Bronchial epithelial cell (primary cell): ENCODE measurements at regions not wholly inside any gene's neighbourhood (a gene's known extent, or its start where the extent isn't known, plus 50 kb on each side); places are given as distances from the start of the nearest gene placed in this dataset.

Experiments
- DNase-seq: peaks from one replicate; pipeline ENCODE4 v3.0.0-alpha.2; 2010; ENCODE audit warnings: low read depth
- FAIRE-seq: peaks from 2 replicates; lab custom pipeline; 2011; peaks lifted over from hg19 to GRCh38; lab: Jason Lieb, UNC
- H3K27me3 ChIP-seq: 2 replicates; pipeline ENCODE4 v1.5.1; 2011; ENCODE audit warnings: low read length; ENCODE audit not compliant: control insufficient read depth, insufficient read depth
- H3K36me3 ChIP-seq: 2 replicates; pipeline ENCODE4 v1.5.1; 2011; ENCODE audit warnings: low read length; ENCODE audit not compliant: control insufficient read depth, insufficient read depth
- H3K4me3 ChIP-seq: 2 replicates; pipeline ENCODE4 v1.5.1; 2011; ENCODE audit warnings: mild to moderate bottlenecking, low read depth, low read length, control low read depth
- CTCF ChIP-seq: IDR thresholded peaks from 2 replicates; pipeline ENCODE4 v1.5.1; 2011; ENCODE audit warnings: mild to moderate bottlenecking, moderate library complexity, low read length, control low read depth, inconsistent platforms; ENCODE audit not compliant: insufficient read depth, severe bottlenecking

DNA sequence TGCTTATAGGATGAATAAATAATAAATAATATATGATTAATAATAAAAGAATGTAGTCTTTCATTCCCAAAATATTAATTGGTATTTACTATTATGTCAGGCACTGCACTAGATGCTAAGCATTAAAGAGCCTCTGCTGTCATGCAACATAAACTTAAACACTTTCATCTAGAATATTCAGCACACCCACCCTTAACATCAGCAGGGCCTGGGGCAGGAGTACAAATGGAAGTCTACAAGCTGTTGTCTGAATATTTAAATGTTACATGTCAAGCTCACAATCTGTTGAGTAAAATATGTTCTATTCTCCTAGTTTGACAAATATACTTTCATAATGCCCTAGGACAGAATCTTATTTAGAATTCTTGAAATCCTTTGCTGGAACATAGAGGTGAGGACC lies 395.1 kb downstream of the EPM2A start:
- no peaks in the 10 kb centered on the region for H3K27me3 ChIP-seq
- DNase-seq (no peak), FAIRE-seq (no peak)
- no peaks in the 10 kb centered on the region for H3K36me3 ChIP-seq
- H3K4me3 ChIP-seq: no peak overlapping the region
- TF ChIP-seq CTCF: no peak

DNA sequence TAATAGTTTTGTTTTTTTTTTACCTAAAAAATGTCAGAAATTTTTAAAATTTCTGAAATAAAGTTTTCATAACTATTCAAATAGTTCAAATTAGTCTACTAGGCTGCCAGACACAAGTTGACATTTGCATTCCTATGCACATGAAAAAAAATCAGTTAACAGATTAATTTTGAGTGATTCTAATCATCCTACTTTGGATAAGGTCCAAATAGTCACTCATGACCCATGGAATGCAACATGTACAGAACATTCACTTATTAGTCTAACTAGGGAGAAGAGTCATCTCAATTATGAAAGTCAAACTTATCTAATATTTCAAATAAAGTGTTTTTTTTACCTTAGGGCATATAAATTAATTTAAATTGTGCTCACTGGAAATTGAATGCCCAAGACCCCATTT lies 390.2 kb downstream of the EPM2A start:
- no peak for TF ChIP-seq CTCF
- FAIRE-seq (no peak), DNase-seq (peak; percentile 11)
- H3K36me3 ChIP-seq: no peaks in the 10 kb centered on the region
- no peaks in the 10 kb centered on the region for H3K27me3 ChIP-seq
- H3K4me3 ChIP-seq: no peak overlapping the region

DNA sequence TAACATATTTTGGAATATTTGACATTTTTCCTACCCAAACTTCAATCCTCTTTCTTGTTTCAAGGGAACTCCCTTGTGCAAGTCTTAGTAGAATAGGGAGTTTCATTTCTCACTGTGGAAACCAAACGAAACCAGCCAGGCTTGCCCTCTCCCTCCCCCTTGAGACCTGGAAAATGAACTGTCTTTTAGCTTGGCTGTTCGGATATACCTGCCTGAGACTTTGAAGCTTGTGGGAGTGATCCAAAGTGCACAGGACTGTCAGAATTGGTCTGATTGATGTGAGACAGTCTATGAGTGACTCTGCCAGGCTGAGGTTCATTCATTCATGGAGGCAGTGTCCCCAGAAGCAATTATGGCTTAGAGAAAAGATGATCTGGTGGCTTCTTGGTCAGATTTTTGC lies 388.1 kb downstream of the EPM2A start:
- FAIRE-seq: no peak

GRCh38 chr6:145349950-145350510 lies 385.3 kb downstream of the EPM2A start:
- no peaks in the 10 kb centered on the region for H3K27me3 ChIP-seq
- no peak for TF ChIP-seq CTCF
- DNase-seq (peak; percentile 13), FAIRE-seq (no peak)
- H3K4me3 ChIP-seq: no peak overlapping the region
- no peaks in the 10 kb centered on the region for H3K36me3 ChIP-seq

More for the DNA sequence above, 388.1 kb downstream of the EPM2A start:
- no peak for TF ChIP-seq CTCF
- no peaks in the 10 kb centered on the region for H3K36me3 ChIP-seq
- no peak for DNase-seq
- H3K27me3 ChIP-seq: no peaks in the 10 kb centered on the region
- H3K4me3 ChIP-seq: no peak overlapping the region

DNA sequence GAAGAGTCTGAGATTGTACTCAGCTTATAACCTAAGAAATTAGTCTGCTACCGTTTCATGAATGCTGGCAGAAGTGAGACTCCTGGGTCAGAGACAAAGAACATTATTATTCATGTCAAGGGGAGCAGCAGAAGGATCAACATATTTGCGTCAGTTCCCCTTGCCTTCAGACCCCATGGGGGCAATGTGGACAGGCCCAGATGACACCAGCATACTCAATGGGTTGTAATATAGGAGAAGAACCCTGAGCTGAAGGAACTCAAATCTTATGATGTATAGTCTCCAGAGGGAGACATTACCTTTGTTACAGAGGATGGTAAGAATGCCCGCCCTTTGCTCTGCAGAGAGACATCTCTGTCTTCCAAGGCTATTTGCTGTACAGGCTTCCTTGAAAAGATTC lies 384.4 kb downstream of the EPM2A start:
- no peak overlapping the region for H3K4me3 ChIP-seq
- H3K27me3 ChIP-seq: no peaks in the 10 kb centered on the region
- no peak for TF ChIP-seq CTCF
- DNase-seq: no peak
- no peaks in the 10 kb centered on the region for H3K36me3 ChIP-seq
- FAIRE-seq: no peak

DNA sequence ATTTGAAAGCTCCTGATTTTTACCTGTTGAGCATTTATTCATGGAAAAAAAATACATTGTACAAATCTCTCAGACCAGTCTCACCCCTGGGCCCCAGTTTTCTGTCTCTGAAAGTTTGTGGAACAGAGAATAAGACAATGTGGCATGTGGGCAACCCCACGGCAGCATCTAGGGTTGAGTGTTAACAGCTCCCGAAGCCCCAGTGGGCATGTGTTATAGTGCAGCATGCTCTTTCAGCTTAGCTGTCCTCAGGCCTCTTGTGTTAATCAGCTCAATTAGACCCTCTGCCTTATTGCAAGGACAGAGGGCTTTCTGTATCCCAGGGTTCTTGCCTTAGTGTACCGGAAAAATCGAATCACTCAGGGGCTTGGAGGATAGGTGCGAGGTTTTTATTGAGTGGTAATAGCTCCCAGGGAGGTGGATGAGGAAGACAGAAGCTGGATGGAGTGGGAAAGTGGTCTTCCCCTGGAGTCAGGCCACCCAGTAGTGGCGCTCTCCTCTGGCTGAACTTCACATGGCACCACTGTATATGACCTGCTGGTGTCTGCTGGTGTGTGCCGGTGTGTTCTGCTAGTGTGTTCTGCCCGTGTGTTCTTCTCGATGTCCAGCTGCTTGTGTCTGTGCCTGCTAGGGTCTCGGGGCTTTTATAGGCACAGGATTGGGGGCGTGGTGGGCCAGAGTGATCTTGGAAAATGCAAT lies 382.8 kb downstream of the EPM2A start:
- no peak for DNase-seq
- H3K4me3 ChIP-seq: no peak overlapping the region
- H3K36me3 ChIP-seq: no peaks in the 10 kb centered on the region
- FAIRE-seq: peak; percentile 90
- H3K27me3 ChIP-seq: no peaks in the 10 kb centered on the region
- no peak for TF ChIP-seq CTCF
